ENCODE measurements at regions not wholly inside any gene's neighbourhood (a gene's known extent, or its start where the extent isn't known, plus 50 kb on each side); places are given as distances from the start of the nearest gene placed in this dataset.

- Histone ChIP-seq H3K4me3 (ENCODE audit: low read length) (no peak overlapping the region), H4K5ac (ENCODE audit: low read length) (no peak overlapping the region), H3K4me1 (ENCODE audit: control insufficient read depth, low read depth, low read length) (no peaks in the 10 kb centered on the region), H2BK5ac (ENCODE audit: low read length) (no peak overlapping the region), H2BK15ac (replicated peaks; ENCODE audit: low read depth) (no peak overlapping the region), H3K27ac (ENCODE audit: low read depth, low read length) (no peak overlapping the region), H2BK120ac (ENCODE audit: low read depth, low read length) (no peak overlapping the region), H3K27me3 (ENCODE audit: insufficient read depth, low read length, poor library complexity) (no peaks in the 10 kb centered on the region), H3K4me2 (ENCODE audit: low read length) (no peak overlapping the region), H4K8ac (ENCODE audit: low read depth, low read length) (no peak overlapping the region), H2AK5ac (ENCODE audit: low read length) (no peak overlapping the region), H3K9ac (ENCODE audit: low read length) (no peak overlapping the region), H3K56ac (ENCODE audit: low read length) (no peak overlapping the region), H3K23ac (ENCODE audit: low read length) (no peak overlapping the region), H3K79me1 (ENCODE audit: low read length) (no peaks in the 10 kb centered on the region), H3K79me2 (ENCODE audit: control insufficient read depth, insufficient read depth, low read length) (no peaks in the 10 kb centered on the region), H3K36me3 (ENCODE audit: control insufficient read depth, insufficient read depth, low read length) (no peaks in the 10 kb centered on the region), H3K18ac (ENCODE audit: low read length) (no peak overlapping the region), H3K4ac (ENCODE audit: low read depth, low read length) (no peak overlapping the region)
- no peak for DNase-seq
- no CpG with 5 or more reads among the region's 4 CpGs for WGBS (ENCODE audit: extremely low coverage, insufficient coverage, low lambda C conversion rate)
Measured at GRCh38 chr6:6837541-6838080, 249.1 kb downstream of the LY86 start.

- no peak overlapping the region for H2BK5ac ChIP-seq (ENCODE audit: low read length)
Measured at GRCh38 chr6:6840831-6841291, 252.3 kb downstream of the LY86 start.

GRCh38 chr6:6841571-6841970 is 253.1 kb downstream of the LY86 start:
- H4K5ac ChIP-seq (ENCODE audit: low read length), result no peak overlapping the region
- H3K36me3 ChIP-seq (ENCODE audit: control insufficient read depth, insufficient read depth, low read length), result no peaks in the 10 kb centered on the region
- H2AK5ac ChIP-seq (ENCODE audit: low read length), result no peak overlapping the region
- no peak overlapping the region for H3K18ac ChIP-seq (ENCODE audit: low read length)
- no peak overlapping the region for H3K9ac ChIP-seq (ENCODE audit: low read length)
- H3K4me2 ChIP-seq (ENCODE audit: low read length), result no peak overlapping the region
- H3K4ac ChIP-seq (ENCODE audit: low read depth, low read length), result no peak overlapping the region
- no CpG with 5 or more reads among the region's 3 CpGs for WGBS (ENCODE audit: extremely low coverage, insufficient coverage, low lambda C conversion rate)
- DNase-seq, result no peak
- no peak overlapping the region for H2BK120ac ChIP-seq (ENCODE audit: low read depth, low read length)
- H3K27me3 ChIP-seq (ENCODE audit: insufficient read depth, low read length, poor library complexity), result no peaks in the 10 kb centered on the region
- H4K8ac ChIP-seq (ENCODE audit: low read depth, low read length), result no peak overlapping the region
- no peak overlapping the region for H3K23ac ChIP-seq (ENCODE audit: low read length)
- H2BK15ac ChIP-seq (replicated peaks; ENCODE audit: low read depth), result no peak overlapping the region
- no peak overlapping the region for H3K4me3 ChIP-seq (ENCODE audit: low read length)
- H2BK5ac ChIP-seq (ENCODE audit: low read length), result no peak overlapping the region
- no peak overlapping the region for H3K27ac ChIP-seq (ENCODE audit: low read depth, low read length)
- H3K79me2 ChIP-seq (ENCODE audit: control insufficient read depth, insufficient read depth, low read length), result no peaks in the 10 kb centered on the region
- no peak overlapping the region for H3K56ac ChIP-seq (ENCODE audit: low read length)
- H3K79me1 ChIP-seq (ENCODE audit: low read length), result no peaks in the 10 kb centered on the region
- H3K4me1 ChIP-seq (ENCODE audit: control insufficient read depth, low read depth, low read length), result no peaks in the 10 kb centered on the region

More at GRCh38 chr6:6840831-6841291, 252.3 kb downstream of the LY86 start:
- Histone ChIP-seq H3K79me1 (ENCODE audit: low read length) (no peaks in the 10 kb centered on the region), H2BK15ac (replicated peaks; ENCODE audit: low read depth) (no peak overlapping the region), H3K4me3 (ENCODE audit: low read length) (no peak overlapping the region), H3K27ac (ENCODE audit: low read depth, low read length) (no peak overlapping the region), H3K79me2 (ENCODE audit: control insufficient read depth, insufficient read depth, low read length) (no peaks in the 10 kb centered on the region), H3K27me3 (ENCODE audit: insufficient read depth, low read length, poor library complexity) (no peaks in the 10 kb centered on the region), H3K23ac (ENCODE audit: low read length) (no peak overlapping the region), H3K56ac (ENCODE audit: low read length) (no peak overlapping the region), H4K8ac (ENCODE audit: low read depth, low read length) (no peak overlapping the region), H4K5ac (ENCODE audit: low read length) (no peak overlapping the region), H3K4me2 (ENCODE audit: low read length) (no peak overlapping the region), H3K36me3 (ENCODE audit: control insufficient read depth, insufficient read depth, low read length) (no peaks in the 10 kb centered on the region), H3K4ac (ENCODE audit: low read depth, low read length) (no peak overlapping the region), H3K18ac (ENCODE audit: low read length) (no peak overlapping the region), H3K4me1 (ENCODE audit: control insufficient read depth, low read depth, low read length) (no peaks in the 10 kb centered on the region), H2AK5ac (ENCODE audit: low read length) (no peak overlapping the region), H2BK120ac (ENCODE audit: low read depth, low read length) (no peak overlapping the region), H3K9ac (ENCODE audit: low read length) (no peak overlapping the region)
- no peak for DNase-seq
- WGBS (ENCODE audit: extremely low coverage, insufficient coverage, low lambda C conversion rate), result no CpG with 5 or more reads among the region's 5 CpGs

- H2AK5ac ChIP-seq (ENCODE audit: low read length), result no peak overlapping the region
- WGBS (ENCODE audit: extremely low coverage, insufficient coverage, low lambda C conversion rate), result no CpG with 5 or more reads among the region's 5 CpGs
- H3K4me3 ChIP-seq (ENCODE audit: low read length), result no peak overlapping the region
Measured at GRCh38 chr6:6842291-6842690, 253.8 kb downstream of the LY86 start.

GRCh38 chr6:6843057-6843627 is 254.6 kb downstream of the LY86 start:
- H2BK15ac ChIP-seq (replicated peaks; ENCODE audit: low read depth), result no peak overlapping the region
- H3K56ac ChIP-seq (ENCODE audit: low read length), result no peak overlapping the region
- H3K4ac ChIP-seq (ENCODE audit: low read depth, low read length), result no peak overlapping the region
- no peak overlapping the region for H4K5ac ChIP-seq (ENCODE audit: low read length)
- no peaks in the 10 kb centered on the region for H3K79me1 ChIP-seq (ENCODE audit: low read length)
- no peak overlapping the region for H4K8ac ChIP-seq (ENCODE audit: low read depth, low read length)
- no peak overlapping the region for H3K23ac ChIP-seq (ENCODE audit: low read length)
- no peaks in the 10 kb centered on the region for H3K4me1 ChIP-seq (ENCODE audit: control insufficient read depth, low read depth, low read length)
- no peaks in the 10 kb centered on the region for H3K79me2 ChIP-seq (ENCODE audit: control insufficient read depth, insufficient read depth, low read length)
- no peaks in the 10 kb centered on the region for H3K27me3 ChIP-seq (ENCODE audit: insufficient read depth, low read length, poor library complexity)
- DNase-seq, result peak; percentile 71
- H3K9ac ChIP-seq (ENCODE audit: low read length), result no peak overlapping the region
- WGBS (ENCODE audit: extremely low coverage, insufficient coverage, low lambda C conversion rate), result no CpG with 5 or more reads among the region's 5 CpGs
- H3K18ac ChIP-seq (ENCODE audit: low read length), result no peak overlapping the region
- H3K36me3 ChIP-seq (ENCODE audit: control insufficient read depth, insufficient read depth, low read length), result no peaks in the 10 kb centered on the region
- H2AK5ac ChIP-seq (ENCODE audit: low read length), result no peak overlapping the region
- H2BK5ac ChIP-seq (ENCODE audit: low read length), result no peak overlapping the region
- H2BK120ac ChIP-seq (ENCODE audit: low read depth, low read length), result no peak overlapping the region
- no peak overlapping the region for H3K4me2 ChIP-seq (ENCODE audit: low read length)
- H3K27ac ChIP-seq (ENCODE audit: low read depth, low read length), result no peak overlapping the region
- H3K4me3 ChIP-seq (ENCODE audit: low read length), result no peak overlapping the region

More at GRCh38 chr6:6842291-6842690, 253.8 kb downstream of the LY86 start:
- Histone ChIP-seq H3K56ac (ENCODE audit: low read length) (no peak overlapping the region), H3K27me3 (ENCODE audit: insufficient read depth, low read length, poor library complexity) (no peaks in the 10 kb centered on the region), H3K18ac (ENCODE audit: low read length) (no peak overlapping the region), H3K79me1 (ENCODE audit: low read length) (no peaks in the 10 kb centered on the region), H3K79me2 (ENCODE audit: control insufficient read depth, insufficient read depth, low read length) (no peaks in the 10 kb centered on the region), H2BK15ac (replicated peaks; ENCODE audit: low read depth) (no peak overlapping the region), H3K23ac (ENCODE audit: low read length) (no peak overlapping the region), H3K36me3 (ENCODE audit: control insufficient read depth, insufficient read depth, low read length) (no peaks in the 10 kb centered on the region), H3K4me1 (ENCODE audit: control insufficient read depth, low read depth, low read length) (no peaks in the 10 kb centered on the region), H4K5ac (ENCODE audit: low read length) (no peak overlapping the region), H2BK120ac (ENCODE audit: low read depth, low read length) (no peak overlapping the region), H2BK5ac (ENCODE audit: low read length) (no peak overlapping the region), H3K4ac (ENCODE audit: low read depth, low read length) (no peak overlapping the region), H3K4me2 (ENCODE audit: low read length) (no peak overlapping the region), H4K8ac (ENCODE audit: low read depth, low read length) (no peak overlapping the region), H3K27ac (ENCODE audit: low read depth, low read length) (no peak overlapping the region), H3K9ac (ENCODE audit: low read length) (no peak overlapping the region)
- no peak for DNase-seq

- Histone ChIP-seq H3K9ac (ENCODE audit: low read length) (no peak overlapping the region), H3K36me3 (ENCODE audit: control insufficient read depth, insufficient read depth, low read length) (no peaks in the 10 kb centered on the region), H3K27me3 (ENCODE audit: insufficient read depth, low read length, poor library complexity) (no peaks in the 10 kb centered on the region), H2BK120ac (ENCODE audit: low read depth, low read length) (no peak overlapping the region), H3K4me3 (ENCODE audit: low read length) (no peak overlapping the region), H3K4ac (ENCODE audit: low read depth, low read length) (no peak overlapping the region), H3K27ac (ENCODE audit: low read depth, low read length) (no peak overlapping the region), H3K79me1 (ENCODE audit: low read length) (no peaks in the 10 kb centered on the region), H2BK5ac (ENCODE audit: low read length) (no peak overlapping the region), H3K56ac (ENCODE audit: low read length) (no peak overlapping the region), H3K4me2 (ENCODE audit: low read length) (no peak overlapping the region), H3K79me2 (ENCODE audit: control insufficient read depth, insufficient read depth, low read length) (no peaks in the 10 kb centered on the region), H2AK5ac (ENCODE audit: low read length) (no peak overlapping the region), H2BK15ac (replicated peaks; ENCODE audit: low read depth) (no peak overlapping the region), H4K5ac (ENCODE audit: low read length) (no peak overlapping the region), H4K8ac (ENCODE audit: low read depth, low read length) (no peak overlapping the region), H3K18ac (ENCODE audit: low read length) (no peak overlapping the region), H3K4me1 (ENCODE audit: control insufficient read depth, low read depth, low read length) (no peaks in the 10 kb centered on the region), H3K23ac (ENCODE audit: low read length) (no peak overlapping the region)
- WGBS (ENCODE audit: extremely low coverage, insufficient coverage, low lambda C conversion rate), result no CpG with 5 or more reads among the region's 1 CpG
- no peak for DNase-seq
Measured at GRCh38 chr6:6843777-6844176, 255.3 kb downstream of the LY86 start.

Measured in mesendoderm (in vitro differentiated cells).